Globus pallidus (tissue), 1 donor: ENCODE measurements at regions not wholly inside any gene's neighbourhood (a gene's known extent, or its start where the extent isn't known, plus 50 kb on each side); places are given as distances from the start of the nearest gene placed in this dataset.
A peak's percentile ranks its signal among the peaks of the same experiment; 100 is the strongest.

Source experiments
- DNase-seq: peaks from one replicate; pipeline ENCODE4 v3.0.0-alpha.2; 2015; ENCODE audit warnings: low spot score

DNA sequence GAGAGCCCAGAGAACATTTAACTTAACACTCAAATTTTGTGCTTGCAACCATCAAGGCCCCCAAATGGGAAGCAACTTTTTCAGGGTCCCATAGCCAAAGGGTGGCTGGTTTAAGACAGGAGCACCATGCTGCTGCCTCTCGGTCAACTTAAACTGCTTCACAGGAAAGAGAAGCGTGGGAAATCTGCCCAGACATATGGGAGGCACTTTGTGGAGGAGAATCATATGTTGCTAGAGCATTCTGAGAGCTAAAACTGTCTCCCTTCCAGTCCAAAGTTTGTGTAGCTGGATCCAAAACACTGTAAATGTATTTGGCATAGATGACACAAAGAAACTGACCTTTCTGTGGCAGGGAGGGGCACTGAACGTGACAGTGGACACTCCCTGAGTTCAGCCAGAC, 305.9 kb upstream of the RORA start:
- DNase-seq, result no peak

DNA sequence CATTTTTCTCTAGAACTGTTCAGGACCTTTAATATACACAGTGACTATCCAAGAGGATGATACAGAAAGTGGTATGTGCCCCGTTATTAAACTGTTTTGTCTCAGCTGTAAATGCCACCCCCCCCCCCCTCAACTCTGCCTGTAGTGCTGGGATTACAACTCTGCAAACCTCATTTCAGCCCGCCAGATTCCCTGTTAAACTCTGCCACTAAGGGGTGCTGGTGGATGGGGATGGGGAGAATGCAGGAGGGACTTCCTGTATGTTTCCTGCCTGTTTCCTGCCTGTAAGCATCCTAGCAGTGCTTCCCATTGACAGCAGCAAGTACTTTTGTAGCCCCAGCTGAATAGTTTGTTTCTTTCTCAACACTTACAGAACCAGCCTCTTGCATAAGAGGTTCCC, 301.7 kb upstream of the RORA start:
- DNase-seq, result no peak

DNA sequence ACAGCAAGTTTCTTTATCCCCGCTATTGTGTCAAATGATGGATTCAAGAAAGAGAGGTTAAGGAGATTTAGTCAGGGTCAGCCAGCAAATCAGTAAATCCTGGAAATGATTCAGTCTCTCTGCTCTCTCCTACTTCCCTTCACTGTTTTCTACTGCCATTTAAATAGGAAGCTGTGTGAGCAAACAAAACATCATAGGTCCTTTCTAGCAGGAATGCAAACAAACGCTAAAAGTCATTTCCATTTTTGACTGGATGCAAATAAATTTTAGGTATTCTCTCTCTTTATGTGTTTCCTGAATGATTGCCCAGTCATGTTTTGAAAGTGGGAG, 299.4 kb upstream of the RORA start:
- no peak for DNase-seq

DNA sequence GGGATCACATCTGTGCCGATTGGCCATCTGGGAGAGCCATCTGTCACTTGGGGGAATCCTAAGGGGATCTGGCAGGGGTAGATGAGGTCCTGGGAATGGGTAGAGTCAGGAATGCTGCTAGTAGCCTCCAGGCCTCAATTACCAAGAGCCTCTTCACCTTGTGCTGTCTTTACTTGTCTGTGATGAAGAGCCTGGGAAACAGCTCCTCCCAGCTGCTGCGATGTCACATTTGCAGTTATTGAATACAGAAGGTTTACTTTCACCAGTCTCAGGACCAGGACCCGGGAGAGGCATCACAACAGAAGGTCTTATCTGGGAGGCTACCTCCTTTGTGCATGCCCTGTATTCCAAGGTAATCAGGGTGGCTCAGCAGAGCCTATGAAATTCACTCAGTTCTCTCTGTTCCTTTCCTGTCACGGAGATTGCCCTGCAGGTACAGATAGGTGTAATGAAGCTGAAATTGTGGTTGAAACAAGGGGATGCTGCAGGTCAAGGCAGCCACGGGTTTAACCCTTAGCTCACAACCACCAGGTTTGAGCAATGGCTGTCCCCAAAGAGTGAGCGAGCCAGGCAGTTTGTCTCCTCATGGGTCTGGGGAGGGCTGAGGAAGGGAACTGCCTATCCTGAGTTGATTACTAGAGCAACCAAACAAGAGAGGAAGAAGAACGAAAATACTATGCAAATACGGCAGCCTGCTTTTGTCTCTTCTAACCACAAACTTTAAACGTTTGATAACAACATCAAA, 298.9 kb upstream of the RORA start:
- no peak for DNase-seq

DNA sequence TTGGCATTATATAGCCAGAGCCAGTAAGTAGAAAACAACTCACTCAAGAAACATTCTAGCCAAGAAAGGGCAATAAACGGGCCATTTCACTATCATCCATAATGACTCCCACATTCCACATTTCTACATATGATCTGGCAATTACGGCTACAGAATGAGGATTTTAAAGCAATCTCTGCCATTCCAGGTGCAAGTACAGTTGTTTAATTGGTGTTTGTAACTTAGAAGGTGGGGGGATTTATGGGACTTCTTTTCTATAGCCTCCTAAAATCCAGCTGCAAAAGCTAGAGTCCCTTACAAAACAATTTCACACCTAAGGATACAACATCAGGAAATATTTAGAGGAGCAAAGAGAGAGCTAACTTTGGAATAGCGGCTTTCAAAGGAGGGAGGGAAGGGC, 295.4 kb upstream of the RORA start:
- no peak for DNase-seq

DNA sequence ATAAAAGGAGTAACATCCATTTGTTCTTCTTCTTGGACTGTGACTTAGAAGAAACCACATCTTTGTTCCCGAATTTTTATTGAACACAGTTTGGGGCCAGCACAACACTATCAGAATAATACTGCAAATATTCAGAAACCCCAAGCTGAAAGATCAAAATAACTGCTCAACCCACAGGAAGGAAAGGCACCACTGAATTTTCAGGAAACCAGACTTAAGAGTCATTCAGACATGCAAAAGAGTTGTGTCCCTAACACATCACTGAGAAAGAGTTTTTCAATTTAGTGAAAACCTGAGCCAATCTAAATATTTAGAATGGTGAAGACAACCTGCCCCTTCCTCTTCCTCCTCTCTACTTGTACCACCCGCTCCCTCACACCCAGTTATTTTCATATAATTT, 295.0 kb upstream of the RORA start:
- no peak for DNase-seq

DNA sequence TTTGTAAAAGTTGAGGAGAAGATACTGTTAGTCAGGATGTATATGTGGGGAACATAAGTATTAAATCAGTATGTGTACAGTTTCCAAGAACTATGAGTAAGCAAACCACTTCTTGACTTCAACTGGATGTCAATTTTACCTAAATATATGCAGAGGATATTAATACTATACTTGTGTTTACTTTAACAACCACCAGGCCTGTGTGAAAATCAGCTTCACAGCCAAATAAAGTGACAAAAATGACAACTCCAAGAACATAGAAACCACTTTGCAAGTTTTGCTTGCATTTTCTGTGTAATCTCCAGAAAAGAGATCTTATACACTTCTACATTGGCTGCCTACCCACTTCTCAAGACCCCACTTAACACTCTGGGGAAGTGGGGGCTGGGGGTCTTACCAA, 293.3 kb upstream of the RORA start:
- DNase-seq, result no peak

DNA sequence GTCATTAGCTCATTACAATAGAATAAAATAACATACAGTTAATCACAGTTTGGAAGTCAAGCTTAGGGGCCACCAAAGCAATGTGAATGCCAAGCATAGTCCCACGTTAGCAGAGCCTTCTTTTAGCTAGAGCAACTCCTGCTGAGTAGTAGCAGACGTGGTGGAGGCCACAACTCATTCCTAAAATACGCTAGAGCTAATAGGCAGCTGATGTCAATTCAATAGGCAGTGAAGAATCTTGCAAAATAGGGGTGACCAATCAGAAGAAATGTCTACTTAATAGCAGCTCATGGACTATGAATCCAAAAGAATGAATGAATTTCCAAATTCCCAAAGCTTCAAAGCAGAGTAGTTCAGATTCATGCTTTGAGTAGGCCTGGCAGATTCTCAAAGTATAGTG, 292.9 kb upstream of the RORA start:
- DNase-seq, result no peak

DNA sequence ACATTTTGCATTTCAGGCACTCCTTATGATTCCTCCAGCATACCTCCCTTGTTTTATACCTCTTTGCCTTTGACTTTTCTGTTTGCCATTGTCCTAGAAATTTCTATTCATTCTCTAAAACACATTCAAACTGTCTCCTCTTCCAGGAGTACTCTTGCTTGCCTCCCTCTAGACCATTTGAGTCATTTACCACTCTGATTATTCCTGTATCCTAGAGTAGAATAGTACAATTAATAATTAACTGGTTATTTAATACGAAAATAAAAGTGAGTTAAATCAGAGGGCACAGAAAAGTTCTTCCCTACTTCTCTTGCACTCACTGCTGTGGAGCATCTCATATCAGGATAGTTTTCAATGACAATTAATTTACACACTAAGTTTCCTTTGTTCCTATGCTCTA, 290.2 kb upstream of the RORA start:
- DNase-seq, result no peak

DNA sequence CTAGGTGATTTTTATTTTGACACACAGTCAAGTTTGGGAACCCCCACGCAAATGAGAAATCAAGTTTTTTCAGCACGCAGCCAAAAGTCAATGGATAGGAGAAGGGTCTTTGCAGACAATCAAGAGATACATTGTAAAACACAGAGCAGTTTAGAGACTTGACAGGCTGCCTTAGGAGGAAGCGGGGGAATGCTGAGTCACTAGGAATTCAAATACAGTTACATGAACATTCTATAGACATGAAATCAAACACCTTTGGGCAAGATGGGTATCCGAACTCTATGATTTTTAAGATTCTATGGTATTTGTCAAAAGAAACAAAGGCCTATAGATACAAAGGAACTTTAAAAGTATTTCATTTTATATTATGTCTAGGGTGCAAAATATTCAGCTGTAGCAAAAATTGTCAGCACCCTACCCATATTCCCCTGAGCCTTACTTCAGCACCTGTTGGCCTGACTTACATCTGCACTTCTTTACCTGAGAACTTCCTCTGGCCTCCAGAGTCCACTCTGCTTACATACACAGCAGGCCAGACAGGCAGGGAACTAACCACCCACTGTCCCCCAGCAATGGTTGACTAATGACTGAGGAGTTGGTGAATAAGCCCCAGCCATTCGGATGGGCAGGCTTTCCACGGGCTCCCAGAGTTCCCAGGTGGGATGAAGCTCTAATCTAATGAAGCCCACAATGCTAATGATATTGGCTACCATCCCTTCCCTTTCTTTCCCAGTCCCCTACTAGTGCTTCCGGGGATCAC, 289.3 kb upstream of the RORA start:
- DNase-seq, result no peak

DNA sequence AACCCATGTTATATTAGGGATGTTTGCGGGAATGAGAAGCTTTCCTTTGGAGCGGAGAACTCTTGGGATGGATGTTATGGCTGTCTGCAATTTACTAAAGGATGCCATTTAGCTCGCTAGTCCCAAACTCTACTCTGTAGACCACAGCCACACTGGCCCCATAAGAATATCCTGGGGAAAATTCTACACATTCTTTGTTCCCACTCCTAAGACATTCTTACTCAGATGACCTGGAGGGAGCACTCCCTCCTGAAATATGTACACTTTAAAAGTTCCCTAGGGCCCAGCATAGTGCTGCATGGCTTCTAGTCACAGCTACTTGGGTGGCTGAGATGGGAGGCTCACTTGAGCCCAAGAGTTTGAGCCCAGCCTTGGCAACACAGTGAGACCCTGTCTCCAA, 288.7 kb upstream of the RORA start:
- DNase-seq, result no peak

DNA sequence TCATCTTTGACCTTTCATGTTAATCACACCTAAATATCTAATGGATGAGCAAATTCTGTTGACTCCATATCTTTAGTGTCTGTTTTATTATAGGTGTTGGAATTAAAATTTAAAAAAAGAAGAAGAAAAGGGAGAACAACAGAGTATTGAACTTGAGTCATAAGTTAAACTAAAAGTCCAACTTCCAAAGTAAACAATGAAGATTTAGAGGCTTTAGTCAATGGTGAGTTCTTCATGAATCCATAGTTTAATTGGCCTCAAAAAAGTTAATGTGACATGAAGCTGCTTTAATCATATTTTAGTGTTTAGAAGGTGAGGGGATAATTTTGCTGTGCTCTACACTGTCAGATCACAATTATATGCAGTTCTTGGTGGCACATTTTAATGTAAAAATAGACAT, 288.2 kb upstream of the RORA start:
- DNase-seq, result no peak

DNA sequence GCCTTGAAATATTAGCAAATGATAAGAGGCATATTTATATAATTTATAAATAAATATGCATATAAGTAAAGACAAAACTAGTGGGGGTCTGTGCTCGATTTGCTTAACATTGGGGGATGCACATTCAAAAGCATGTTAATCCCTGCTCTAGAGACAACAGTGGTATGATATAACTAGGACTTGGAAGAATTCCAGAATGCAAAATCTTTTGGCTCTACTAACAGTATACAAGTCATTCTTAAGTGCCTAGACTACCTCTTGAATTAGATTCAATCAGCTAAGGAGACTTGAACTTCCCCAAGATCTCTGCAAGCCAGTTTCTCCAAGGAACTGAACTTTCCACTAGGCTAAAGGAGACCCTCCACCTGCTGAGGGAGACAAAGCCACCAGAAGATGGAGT, 282.7 kb upstream of the RORA start:
- DNase-seq, result no peak

DNA sequence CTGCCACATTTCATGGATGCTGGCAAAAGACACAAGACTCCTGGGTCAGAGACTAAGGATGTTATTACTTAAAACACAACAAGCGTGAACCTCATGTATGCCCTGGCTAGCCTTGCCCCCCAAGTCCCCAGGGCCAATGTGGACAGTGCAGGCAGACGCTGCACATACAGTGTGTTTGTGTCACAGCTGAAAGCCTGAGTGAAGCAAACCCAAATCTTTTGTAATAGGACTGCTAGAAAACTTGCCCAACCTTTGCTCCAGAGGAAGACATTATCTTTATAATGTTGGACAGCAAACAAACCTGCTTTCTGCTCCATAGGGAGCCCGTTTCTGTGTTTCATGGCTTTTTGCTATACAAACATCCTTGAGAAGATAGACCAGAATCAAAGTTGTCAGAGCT, 282.0 kb upstream of the RORA start:
- DNase-seq, result no peak

DNA sequence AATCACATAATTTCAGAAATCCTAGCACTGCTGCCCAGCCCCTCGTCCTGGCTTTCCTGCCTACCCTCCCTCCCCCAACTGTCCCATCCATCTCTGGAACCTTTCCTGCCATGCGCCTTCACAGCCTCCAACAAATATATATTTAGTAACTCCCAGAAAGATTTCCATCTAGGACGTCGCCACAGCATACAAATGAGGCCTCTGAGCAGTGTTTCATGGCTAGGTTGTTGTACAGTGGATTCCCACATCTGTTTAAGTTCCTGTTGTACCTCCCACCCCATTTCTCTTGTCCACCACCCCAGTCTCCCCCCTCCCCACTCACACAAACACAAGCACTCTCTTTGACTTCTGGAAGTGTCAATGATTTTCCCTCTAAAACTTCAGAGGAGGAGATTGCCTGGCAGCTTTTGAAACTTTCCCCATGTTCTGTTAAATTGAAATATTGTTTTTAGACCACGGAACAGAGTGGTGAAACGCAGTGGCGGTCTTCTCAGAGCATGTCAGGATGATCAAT, 280.3 kb upstream of the RORA start:
- DNase-seq, result no peak

DNA sequence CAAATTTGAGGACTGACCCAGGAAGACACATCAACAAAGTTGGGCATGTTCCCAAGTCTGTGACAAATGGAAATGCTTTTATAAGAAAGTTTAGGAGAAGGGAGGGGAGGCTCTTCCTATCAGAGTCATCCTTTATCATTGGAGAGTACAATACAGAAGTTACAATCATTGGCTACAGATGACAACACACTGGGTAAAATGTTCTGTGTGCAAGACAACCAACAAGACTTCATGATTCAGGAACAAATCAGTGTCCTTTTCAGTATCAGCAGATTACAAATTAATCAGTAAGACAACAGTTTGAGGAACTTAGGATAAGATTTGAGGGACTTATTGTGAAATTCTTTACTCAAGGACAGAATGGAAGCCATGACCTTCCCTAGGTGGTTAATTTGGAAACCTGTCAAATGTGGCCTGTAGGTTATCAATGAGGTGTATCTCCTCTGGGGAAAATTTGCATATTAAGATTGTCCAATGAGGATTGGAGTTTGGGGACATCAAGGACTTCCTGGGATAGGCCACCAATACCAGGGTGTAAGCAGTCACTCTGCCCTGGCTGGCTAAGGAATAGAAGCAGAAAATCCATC, 274.4 kb upstream of the RORA start:
- DNase-seq, result no peak

DNA sequence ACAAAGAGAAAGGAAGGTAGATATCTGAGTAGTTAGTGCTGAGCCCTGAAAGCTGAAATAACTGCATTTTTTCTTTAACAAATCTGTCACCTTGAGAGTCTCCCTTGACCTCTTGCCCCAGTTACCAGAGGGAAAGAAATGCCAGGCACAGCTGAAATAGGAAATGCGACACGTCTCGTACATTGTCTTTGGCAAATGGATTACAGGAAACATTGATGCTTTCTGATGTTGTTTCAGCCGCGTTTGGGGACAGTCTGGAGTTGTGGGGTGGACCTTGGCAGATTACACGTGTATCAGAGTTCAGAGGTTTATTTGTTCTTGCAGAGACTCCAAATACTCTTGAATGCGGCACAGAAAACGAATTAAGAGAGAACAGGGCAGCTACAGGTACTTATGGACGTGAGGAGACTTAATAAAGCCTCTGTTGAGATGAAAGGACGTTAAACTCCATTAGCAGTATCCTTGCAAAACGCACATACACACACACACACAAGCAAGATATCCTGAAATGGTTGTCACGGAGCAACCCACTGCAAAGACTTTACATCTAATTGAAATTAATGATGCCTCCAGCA, 272.8 kb upstream of the RORA start:
- DNase-seq, result no peak

DNA sequence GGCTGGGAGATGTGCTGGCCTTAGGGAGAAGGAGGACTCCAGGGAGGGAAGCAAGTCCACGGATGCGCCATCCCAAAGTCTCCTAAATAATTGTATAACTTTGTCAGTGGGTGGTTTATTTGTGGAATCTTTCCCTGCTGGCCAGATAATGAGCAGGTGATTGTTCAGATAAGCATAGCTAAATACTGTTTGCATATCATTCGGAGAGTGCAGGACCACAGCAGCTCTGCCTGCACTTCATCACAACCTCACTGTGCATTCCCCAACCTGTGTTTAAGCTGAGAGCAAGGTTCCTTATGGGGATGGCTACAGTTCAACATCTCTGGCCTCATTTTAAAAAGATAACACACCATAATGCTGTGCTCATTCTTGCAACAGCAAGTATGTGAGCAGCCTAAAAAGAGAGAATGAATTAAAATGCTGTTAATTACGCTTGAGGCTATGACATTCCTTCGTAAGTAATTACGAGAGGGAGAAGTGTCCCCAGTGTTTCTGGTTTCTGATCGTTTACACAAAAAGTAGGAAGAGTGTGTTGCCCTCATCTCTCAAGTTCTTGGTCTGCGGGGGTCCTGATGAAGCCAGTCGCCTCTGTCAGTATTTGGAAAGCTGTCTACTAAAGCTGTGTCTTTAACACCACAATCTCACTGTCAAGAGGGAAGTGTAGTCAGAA, 272.0 kb upstream of the RORA start:
- no peak for DNase-seq

DNA sequence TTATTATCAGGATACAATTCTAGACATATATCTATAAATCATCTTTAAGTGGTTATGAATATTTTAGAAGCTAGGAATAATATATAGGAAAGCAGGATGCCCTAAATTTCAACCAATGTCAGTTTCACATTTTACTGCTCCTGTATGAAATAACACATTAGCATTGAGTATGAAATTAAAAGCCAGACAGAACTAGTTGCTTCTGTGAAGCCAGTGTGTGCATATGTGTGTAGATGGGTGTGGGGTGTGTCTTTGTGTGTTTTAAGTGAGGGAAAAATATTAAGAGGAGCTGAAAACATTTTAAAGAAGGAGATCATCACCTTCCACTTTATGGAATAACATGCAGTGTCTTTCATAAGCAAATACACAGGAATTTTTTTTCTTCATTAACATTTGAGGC, 271.4 kb upstream of the RORA start:
- no peak for DNase-seq

DNA sequence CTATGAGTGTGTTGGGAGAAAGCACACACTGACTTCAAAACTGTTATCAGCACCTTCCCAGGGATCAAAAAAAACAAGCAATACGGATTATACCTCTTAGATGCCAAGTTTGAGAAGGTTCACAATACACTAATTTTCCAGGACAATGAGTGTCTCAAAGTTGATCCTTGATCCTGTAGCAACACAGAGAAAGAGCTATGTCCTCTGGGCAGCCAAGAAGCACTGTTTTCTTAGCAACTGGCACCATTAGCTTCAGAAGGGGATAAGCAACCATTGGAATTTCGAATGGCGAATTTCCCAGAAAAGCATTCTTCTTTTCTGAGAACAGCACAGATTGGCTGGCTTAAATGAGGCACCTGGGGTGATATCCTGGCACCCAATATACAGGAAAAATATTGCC, 270.3 kb upstream of the RORA start:
- DNase-seq, result peak; percentile 37

DNA sequence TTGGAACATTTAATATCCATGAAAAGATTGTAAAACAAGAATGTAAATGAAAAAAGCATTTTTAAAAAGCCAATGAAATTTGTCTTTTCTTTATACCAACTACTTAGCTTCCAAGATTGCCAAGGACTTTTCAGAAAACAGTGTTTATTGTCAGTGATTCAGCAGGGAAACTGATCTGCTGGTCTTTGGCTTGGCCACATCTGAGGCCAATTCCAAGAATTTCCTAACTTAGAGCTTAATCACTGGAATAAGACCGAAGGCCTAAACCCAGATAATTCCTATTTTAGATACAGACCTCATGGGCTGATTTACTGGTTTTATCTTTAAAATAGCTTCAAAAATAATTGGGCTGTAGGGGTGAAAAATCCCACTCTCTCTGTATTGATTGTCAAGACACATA, 260.5 kb upstream of the RORA start:
- DNase-seq, result no peak

DNA sequence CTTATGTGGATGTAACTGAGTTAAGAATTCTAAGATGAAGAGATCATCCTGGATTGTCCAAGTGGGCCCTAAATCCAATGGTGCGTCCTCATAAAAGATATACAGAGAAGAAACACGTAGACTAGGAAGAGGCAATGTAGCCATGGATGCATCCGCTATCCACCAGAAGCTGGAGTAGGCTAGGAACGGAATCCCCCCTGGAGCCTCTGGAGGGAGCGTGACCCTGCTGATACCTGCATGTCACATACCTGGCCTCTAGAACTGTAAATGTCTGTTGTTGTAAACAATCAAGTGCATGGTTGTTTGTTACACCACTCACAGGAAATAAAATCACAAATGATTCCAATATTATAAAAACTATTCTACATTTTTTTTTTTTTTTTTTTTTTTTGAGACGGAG, 254.5 kb upstream of the RORA start:
- no peak for DNase-seq

DNA sequence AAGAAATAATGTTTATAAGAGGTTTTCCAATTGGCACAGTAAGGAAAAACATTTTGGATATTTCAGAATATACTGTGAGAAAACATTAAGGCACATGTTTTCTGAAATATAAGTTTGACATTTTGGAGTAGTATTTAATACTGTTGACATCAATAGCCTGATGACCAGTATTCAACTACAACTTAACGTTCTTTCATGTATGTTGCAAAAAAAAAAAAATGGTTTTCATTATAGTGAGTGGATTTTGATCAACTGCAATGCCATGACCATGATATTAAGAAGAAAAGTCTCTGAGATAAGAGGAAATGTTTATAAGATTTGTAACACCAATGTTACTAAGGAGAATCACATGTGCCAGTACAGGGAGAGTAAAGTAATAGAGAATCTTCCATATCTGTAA, 252.8 kb upstream of the RORA start:
- DNase-seq, result no peak
